Activated CD8-positive, alpha-beta memory T cell treated with anti-CD3 and anti-CD28 coated beads, Interleukin-2, amount 50 U/mL, for 48 hours (primary cell): ENCODE measurements at regions not wholly inside any gene's neighbourhood (a gene's known extent, or its start where the extent isn't known, plus 50 kb on each side); places are given as distances from the start of the nearest gene placed in this dataset.
"Not testable (repeated sequence)": the region's sequence is repeated elsewhere in the genome, so short reads cannot be mapped to it uniquely, and the experiment has no call there.

ENCODE experiments used
- DNase-seq: peaks from one replicate; pipeline ENCODE4 v3.0.0-alpha.2; 2020

- DNase-seq, result no peak
These were observed 101.5 kb upstream of the MARCKS start for GRCh38 chr6:113755449-113756289.

GRCh38 chr6:113756290-113756665 lies 100.9 kb upstream of the MARCKS start:
- DNase-seq, result no peak

GRCh38 chr6:113758214-113758613 lies 98.9 kb upstream of the MARCKS start:
- no peak for DNase-seq

- no peak for DNase-seq
These were observed 98.1 kb upstream of the MARCKS start for GRCh38 chr6:113758826-113759574.

- DNase-seq, result no peak
These were observed 94.5 kb upstream of the MARCKS start for GRCh38 chr6:113762641-113763040.

GRCh38 chr6:113763311-113763766 lies 93.8 kb upstream of the MARCKS start:
- DNase-seq, result no peak

GRCh38 chr6:113763876-113764275 lies 93.3 kb upstream of the MARCKS start:
- DNase-seq, result no peak

- no peak for DNase-seq
These were observed 91.2 kb upstream of the MARCKS start for GRCh38 chr6:113765909-113766308.

- no peak for DNase-seq
These were observed 89.2 kb upstream of the MARCKS start for GRCh38 chr6:113767985-113768384.

- no peak for DNase-seq
These were observed 84.2 kb upstream of the MARCKS start for GRCh38 chr6:113772961-113773360.

- DNase-seq, result no peak
These were observed 82.9 kb upstream of the MARCKS start for GRCh38 chr6:113774127-113774825.

GRCh38 chr6:113776998-113777397 lies 80.1 kb upstream of the MARCKS start:
- DNase-seq, result no peak

GRCh38 chr6:113777601-113778000 lies 79.5 kb upstream of the MARCKS start:
- DNase-seq, result no peak

GRCh38 chr6:113779656-113780055 lies 77.5 kb upstream of the MARCKS start:
- no peak for DNase-seq

- DNase-seq, result no peak
These were observed 74.5 kb upstream of the MARCKS start for GRCh38 chr6:113782636-113783035.

GRCh38 chr6:113786168-113786567 lies 71.0 kb upstream of the MARCKS start:
- DNase-seq, result no peak

GRCh38 chr6:113788586-113788985 lies 68.6 kb upstream of the MARCKS start:
- no peak for DNase-seq

- DNase-seq, result not testable (repeated sequence)
These were observed 65.9 kb upstream of the MARCKS start for GRCh38 chr6:113791225-113791624.

GRCh38 chr6:113795371-113795770 lies 61.8 kb upstream of the MARCKS start:
- DNase-seq, result not testable (repeated sequence)

- DNase-seq, result no peak
These were observed 61.1 kb upstream of the MARCKS start for GRCh38 chr6:113796038-113796437.

- DNase-seq, result no peak
These were observed 54.4 kb upstream of the MARCKS start for GRCh38 chr6:113802779-113803178.

GRCh38 chr6:113805173-113805790 lies 51.9 kb upstream of the MARCKS start:
- no peak for DNase-seq
